ENCODE measurements at regions not wholly inside any gene's neighbourhood (a gene's known extent, or its start where the extent isn't known, plus 50 kb on each side); places are given as distances from the start of the nearest gene placed in this dataset.

DNA sequence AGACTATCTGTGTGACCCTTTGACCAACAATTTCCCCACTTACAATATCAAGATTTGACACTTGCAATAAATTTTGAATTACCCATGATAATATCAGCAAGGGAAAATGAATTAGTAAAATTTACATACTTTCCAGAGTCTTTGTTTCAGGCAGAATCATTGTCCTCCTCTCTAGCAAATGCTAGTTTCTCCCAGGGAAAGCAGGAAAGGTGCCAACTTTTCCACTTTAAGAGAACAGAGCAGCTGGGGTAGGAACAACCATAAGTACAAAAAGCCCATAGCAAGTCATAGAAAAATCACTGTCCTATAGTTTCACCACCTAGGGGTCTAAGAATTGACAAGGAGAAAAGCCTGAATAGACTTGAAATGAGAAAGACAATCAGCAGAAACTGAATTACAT is 67.1 kb upstream of the GUCA2B start:
- H3K4me2 ChIP-seq (ENCODE audit: insufficient read depth, low read length): no peak overlapping the region
- no peak overlapping the region for H3K9ac ChIP-seq (ENCODE audit: insufficient read depth in 1 of 2, low read depth in 2 of 2, low read length in 2 of 2)
- H3K4me1 ChIP-seq (replicated peaks in 1 of 2; ENCODE audit: control insufficient read depth in 2 of 2, insufficient read depth in 2 of 2, low read length in 2 of 2): no peaks in the 10 kb centered on the region
- ATAC-seq (no peak), DNase-seq (ENCODE audit: extremely low read depth in 1 of 4, low spot score in 3 of 4) (no peak), FAIRE-seq (no peak)
- H3K36me3 ChIP-seq (ENCODE audit: control insufficient read depth, insufficient read depth, low read length): no peaks in the 10 kb centered on the region
- H3K79me2 ChIP-seq (ENCODE audit: control insufficient read depth, insufficient read depth, low read length): no peaks in the 10 kb centered on the region
- no peak overlapping the region for H2AFZ ChIP-seq (ENCODE audit: low read depth, low read length)
- H3K9me3 ChIP-seq (replicated peaks; ENCODE audit: control insufficient read depth, insufficient read depth, low read depth, low read length): no peaks in the 10 kb centered on the region
- no peaks in the 10 kb centered on the region for H3K27me3 ChIP-seq (ENCODE audit: control insufficient read depth in 2 of 2, insufficient read depth in 2 of 2, low read length in 2 of 2)
- no peak overlapping the region for H3K4me3 ChIP-seq
- H3K27ac ChIP-seq (ENCODE audit: extremely low read depth, low read depth, low read length): no peak overlapping the region
- intact Hi-C loops (cut with micrococcal nuclease) (no loop called here), in situ Hi-C loops (cut with MboI) (no loop called here)
- CTCF ChIA-PET (ENCODE audit: low intra/inter-chr PET ratio): no interaction called here
- POLR2A ChIA-PET: no interaction called here
- H3K9me1 ChIP-seq (ENCODE audit: control insufficient read depth, insufficient read depth, low read length): no peaks in the 10 kb centered on the region
- no TSS peak for BruUV-seq (replicated peaks)
- no peaks in the 10 kb centered on the region for H4K20me1 ChIP-seq (replicated peaks; ENCODE audit: control insufficient read depth, insufficient read depth, low read length)
- TF ChIP-seq MTA2 (IDR thresholded peaks at IDR 0.05; ENCODE audit: low read depth): no peak
- no peak for TF ChIP-seq SAFB2 (IDR thresholded peaks at IDR 0.05; ENCODE audit: borderline replicate concordance, low read depth, low read length, severe bottlenecking)
- no peak for TF ChIP-seq ZBTB7A (IDR thresholded peaks at IDR 0.05; ENCODE audit: borderline replicate concordance, control insufficient read depth, low read depth, low read length)
- TF ChIP-seq, protein P1, sequence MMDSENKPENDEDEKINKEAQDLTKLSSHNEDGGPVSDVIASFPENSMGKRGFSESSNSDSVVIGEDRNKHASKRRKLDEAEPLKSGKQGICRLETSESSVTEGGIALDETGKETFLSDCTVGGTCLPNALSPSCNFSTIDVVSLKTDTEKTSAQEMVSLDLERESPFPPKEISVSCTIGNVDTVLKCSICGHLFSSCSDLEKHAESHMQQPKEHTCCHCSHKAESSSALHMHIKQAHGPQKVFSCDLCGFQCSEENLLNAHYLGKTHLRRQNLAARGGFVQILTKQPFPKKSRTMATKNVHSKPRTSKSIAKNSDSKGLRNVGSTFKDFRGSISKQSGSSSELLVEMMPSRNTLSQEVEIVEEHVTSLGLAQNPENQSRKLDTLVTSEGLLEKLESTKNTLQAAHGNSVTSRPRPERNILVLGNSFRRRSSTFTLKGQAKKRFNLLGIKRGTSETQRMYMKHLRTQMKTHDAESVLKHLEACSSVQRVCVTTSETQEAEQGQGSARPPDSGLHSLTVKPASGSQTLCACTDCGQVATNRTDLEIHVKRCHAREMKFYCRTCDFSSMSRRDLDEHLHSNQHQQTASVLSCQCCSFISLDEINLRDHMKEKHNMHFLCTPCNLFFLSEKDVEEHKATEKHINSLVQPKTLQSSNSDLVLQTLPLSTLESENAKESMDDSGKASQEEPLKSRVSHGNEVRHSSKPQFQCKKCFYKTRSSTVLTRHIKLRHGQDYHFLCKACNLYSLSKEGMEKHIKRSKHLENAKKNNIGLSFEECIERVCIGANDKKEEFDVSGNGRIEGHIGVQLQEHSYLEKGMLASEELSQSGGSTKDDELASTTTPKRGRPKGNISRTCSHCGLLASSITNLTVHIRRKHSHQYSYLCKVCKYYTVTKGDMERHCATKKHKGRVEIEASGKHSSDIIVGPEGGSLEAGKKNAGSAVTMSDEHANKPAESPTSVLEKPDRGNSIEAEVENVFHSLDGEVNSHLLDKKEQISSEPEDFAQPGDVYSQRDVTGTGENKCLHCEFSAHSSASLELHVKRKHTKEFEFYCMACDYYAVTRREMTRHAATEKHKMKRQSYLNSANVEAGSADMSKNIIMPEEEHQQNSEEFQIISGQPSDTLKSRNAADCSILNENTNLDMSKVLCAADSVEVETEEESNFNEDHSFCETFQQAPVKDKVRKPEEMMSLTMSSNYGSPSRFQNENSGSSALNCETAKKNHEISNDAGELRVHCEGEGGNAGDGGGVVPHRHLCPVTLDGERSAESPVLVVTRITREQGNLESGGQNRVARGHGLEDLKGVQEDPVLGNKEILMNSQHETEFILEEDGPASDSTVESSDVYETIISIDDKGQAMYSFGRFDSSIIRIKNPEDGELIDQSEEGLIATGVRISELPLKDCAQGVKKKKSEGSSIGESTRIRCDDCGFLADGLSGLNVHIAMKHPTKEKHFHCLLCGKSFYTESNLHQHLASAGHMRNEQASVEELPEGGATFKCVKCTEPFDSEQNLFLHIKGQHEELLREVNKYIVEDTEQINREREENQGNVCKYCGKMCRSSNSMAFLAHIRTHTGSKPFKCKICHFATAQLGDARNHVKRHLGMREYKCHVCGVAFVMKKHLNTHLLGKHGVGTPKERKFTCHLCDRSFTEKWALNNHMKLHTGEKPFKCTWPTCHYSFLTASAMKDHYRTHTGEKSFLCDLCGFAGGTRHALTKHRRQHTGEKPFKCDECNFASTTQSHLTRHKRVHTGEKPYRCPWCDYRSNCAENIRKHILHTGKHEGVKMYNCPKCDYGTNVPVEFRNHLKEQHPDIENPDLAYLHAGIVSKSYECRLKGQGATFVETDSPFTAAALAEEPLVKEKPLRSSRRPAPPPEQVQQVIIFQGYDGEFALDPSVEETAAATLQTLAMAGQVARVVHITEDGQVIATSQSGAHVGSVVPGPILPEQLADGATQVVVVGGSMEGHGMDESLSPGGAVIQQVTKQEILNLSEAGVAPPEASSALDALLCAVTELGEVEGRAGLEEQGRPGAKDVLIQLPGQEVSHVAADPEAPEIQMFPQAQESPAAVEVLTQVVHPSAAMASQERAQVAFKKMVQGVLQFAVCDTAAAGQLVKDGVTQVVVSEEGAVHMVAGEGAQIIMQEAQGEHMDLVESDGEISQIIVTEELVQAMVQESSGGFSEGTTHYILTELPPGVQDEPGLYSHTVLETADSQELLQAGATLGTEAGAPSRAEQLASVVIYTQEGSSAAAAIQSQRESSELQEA (IDR thresholded peaks at IDR 0.05; ENCODE audit: low read depth): no peak
- TF ChIP-seq, protein P2, sequence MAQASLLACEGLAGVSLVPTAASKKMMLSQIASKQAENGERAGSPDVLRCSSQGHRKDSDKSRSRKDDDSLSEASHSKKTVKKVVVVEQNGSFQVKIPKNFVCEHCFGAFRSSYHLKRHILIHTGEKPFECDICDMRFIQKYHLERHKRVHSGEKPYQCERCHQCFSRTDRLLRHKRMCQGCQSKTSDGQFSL (CRISPR knock-in tag; IDR thresholded peaks at IDR 0.05): no peak
- TF ChIP-seq, protein P2 (tag; IDR thresholded peaks at IDR 0.05): no peak
- no peak for TF ChIP-seq PHB2 (IDR thresholded peaks at IDR 0.05; ENCODE audit: low read depth)
- TF ChIP-seq RBM22 (IDR thresholded peaks at IDR 0.05; ENCODE audit: low read depth, low read length, poor library complexity, severe bottlenecking): no peak
- TF ChIP-seq ZNF707 (CRISPR knock-in tag; conservative IDR thresholded peaks at IDR 0.05): no peak
- TF ChIP-seq, protein P3, sequence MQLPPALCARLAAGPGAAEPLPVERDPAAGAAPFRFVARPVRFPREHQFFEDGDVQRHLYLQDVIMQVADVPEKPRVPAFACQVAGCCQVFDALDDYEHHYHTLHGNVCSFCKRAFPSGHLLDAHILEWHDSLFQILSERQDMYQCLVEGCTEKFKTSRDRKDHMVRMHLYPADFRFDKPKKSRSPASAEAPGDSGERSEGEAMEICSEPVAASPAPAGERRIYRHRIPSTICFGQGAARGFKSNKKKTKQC (CRISPR knock-in tag; IDR thresholded peaks at IDR 0.05): no peak
- no peak for TF ChIP-seq SP2 (IDR thresholded peaks at IDR 0.05; ENCODE audit: extremely low read depth, low read depth, low read length, poor library complexity, severe bottlenecking)
